Epithelial cell of esophagus (primary cell): ENCODE measurements at regions not wholly inside any gene's neighbourhood (a gene's known extent, or its start where the extent isn't known, plus 50 kb on each side); places are given as distances from the start of the nearest gene placed in this dataset.

ENCODE experiments used
- DNase-seq: peaks from one replicate; pipeline ENCODE4 v3.0.0; 2010; ENCODE audit warnings: low read depth
- H3K4me3 ChIP-seq: 2 replicates; pipeline ENCODE4 v1.5.1; 2011; ENCODE audit warnings: mild to moderate bottlenecking, low read length, control low read depth
- CTCF ChIP-seq: IDR thresholded peaks from 2 replicates; pipeline ENCODE4 v1.5.1; 2011; ENCODE audit warnings: low read depth, mild to moderate bottlenecking, low read length, control low read depth, inconsistent platforms; ENCODE audit not compliant: insufficient read depth; ENCODE audit errors: missing control alignments

GRCh38 chr17:33789658-33790057 is 465.4 kb upstream of the CCL2 start:
- TF ChIP-seq CTCF: no peak
- no peak for DNase-seq
- H3K4me3 ChIP-seq: no peak overlapping the region

- no peak overlapping the region for H3K4me3 ChIP-seq
- no peak for DNase-seq
- TF ChIP-seq CTCF: no peak
Measured at GRCh38 chr17:33797181-33797580, 457.9 kb upstream of the CCL2 start.

GRCh38 chr17:33798308-33798707 is 456.8 kb upstream of the CCL2 start:
- DNase-seq: no peak
- no peak for TF ChIP-seq CTCF
- H3K4me3 ChIP-seq: no peak overlapping the region

- TF ChIP-seq CTCF: no peak
- H3K4me3 ChIP-seq: no peak overlapping the region
- no peak for DNase-seq
Measured at GRCh38 chr17:33802349-33803198, 452.5 kb upstream of the CCL2 start.

- no peak for TF ChIP-seq CTCF
- no peak overlapping the region for H3K4me3 ChIP-seq
- DNase-seq: no peak
Measured at GRCh38 chr17:33803199-33803685, 451.8 kb upstream of the CCL2 start.

GRCh38 chr17:33803686-33804085 is 451.4 kb upstream of the CCL2 start:
- H3K4me3 ChIP-seq: no peak overlapping the region
- no peak for TF ChIP-seq CTCF
- no peak for DNase-seq

GRCh38 chr17:33804401-33804800 is 450.7 kb upstream of the CCL2 start:
- H3K4me3 ChIP-seq: no peak overlapping the region
- TF ChIP-seq CTCF: no peak
- DNase-seq: no peak
